A549 (cell line): ENCODE measurements at regions not wholly inside any gene's neighbourhood (a gene's known extent, or its start where the extent isn't known, plus 50 kb on each side); places are given as distances from the start of the nearest gene placed in this dataset.
"Not testable (repeated sequence)": the region's sequence is repeated elsewhere in the genome, so short reads cannot be mapped to it uniquely, and the experiment has no call there.

ENCODE experiments used
- ATAC-seq, 2 experiments: fragments of 200-7000 bp in 1 of 2; fragments of >200 bp in 1 of 2; cut with Nextera tagmentation in 1 of 2; cut with Tn5 transposase in 1 of 2; 3 replicates each; pipeline versions ENCODE4 v1.8.0 to v1.9.1; 2018 to 2020; ENCODE audit warnings: mild to moderate bottlenecking in 1 of 2, moderate library complexity in 1 of 2
- CTCF ChIA-PET: fragments of 300-600 bp; sonication (Branson Sonifier 250); formaldehyde crosslinking; extraction: SDS; loops from one replicate; lab custom pipeline; 2021; ENCODE audit warnings: antibody characterized with exemption, inconsistent platforms; lab: Yijun Ruan, JAX
- POLR2A ChIA-PET: fragments of 350-600 bp; formaldehyde crosslinking; extraction: SDS; loops from one replicate; lab custom pipeline; 2021; ENCODE audit warnings: antibody characterized with exemption, inconsistent platforms; lab: Yijun Ruan, JAX
- DNase-seq, 2 experiments: peaks; one replicate each; pipeline versions ENCODE4 v3.0.0 to v3.0.0-alpha.2; 2011 to 2016; ENCODE audit warnings: low read depth in 1 of 2, low spot score in 1 of 2
- FAIRE-seq: peaks from 2 replicates; lab custom pipeline; 2011; peaks lifted over from hg19 to GRCh38; lab: Jason Lieb, UNC
- H3K27ac ChIP-seq, 2 experiments: fragments of >200 bp; sonication (Bioruptor Twin); formaldehyde crosslinking; 3 replicates each; pipeline ENCODE4 v1.5.1; 2016 to 2017
- H3K4me1 ChIP-seq: fragments of >200 bp; sonication (Bioruptor Twin); formaldehyde crosslinking; 3 replicates; pipeline ENCODE4 v1.6.1; 2016
- H3K4me2 ChIP-seq: fragments of >200 bp; sonication (Bioruptor Twin); formaldehyde crosslinking; 3 replicates; pipeline ENCODE4 v1.6.1; 2016
- H3K4me3 ChIP-seq: fragments of >200 bp; sonication (Bioruptor Twin); formaldehyde crosslinking; 3 replicates; pipeline ENCODE4 v1.5.1; 2016
- H3K9me3 ChIP-seq: fragments of >200 bp; sonication (Bioruptor Twin); formaldehyde crosslinking; 3 replicates; pipeline ENCODE4 v1.6.1; 2016
- CHD2 ChIP-seq: fragments of 150-350 bp; IDR thresholded peaks from 2 replicates; pipeline ENCODE4 v1.6.1; 2014; ENCODE audit warnings: low read length; ENCODE audit not compliant: partially characterized antibody
- EHMT2 ChIP-seq: fragments of 200-600 bp; sonication (generic); IDR thresholded peaks from 2 replicates; pipeline ENCODE4 v1.6.1; 2016; ENCODE audit warnings: antibody characterized with exemption, low read depth, mild to moderate bottlenecking, moderate library complexity
- ESRRA ChIP-seq: fragments of 150-350 bp; IDR thresholded peaks from 2 replicates; pipeline ENCODE4 v1.6.1; 2014; ENCODE audit warnings: mild to moderate bottlenecking, low read length, borderline replicate concordance
- JUN ChIP-seq, 2 experiments: fragments of >200 bp; sonication (Bioruptor Twin); formaldehyde crosslinking; IDR thresholded peaks; 2 replicates in 1 of 2; 3 replicates in 1 of 2; pipeline ENCODE4 v1.6.1; 2016 to 2017
- MAFK ChIP-seq: fragments of 450-650 bp; IDR thresholded peaks from 2 replicates; pipeline ENCODE4 v1.6.1; 2014; ENCODE audit not compliant: partially characterized antibody
- NR3C1 ChIP-seq: fragments of >200 bp; sonication (Bioruptor Twin); formaldehyde crosslinking; IDR thresholded peaks from 3 replicates; pipeline ENCODE4 v1.6.1; 2017
- RARB ChIP-seq: fragments of 250-450 bp; sonication (Bioruptor Pico); IDR thresholded peaks from 2 replicates; pipeline ENCODE4 v1.8.0; 2021; ENCODE audit warnings: mild to moderate bottlenecking, moderate library complexity
- TP53 ChIP-seq: fragments of 250-450 bp; sonication (Bioruptor Pico); IDR thresholded peaks from 2 replicates; pipeline ENCODE4 v1.5.0; 2021; ENCODE audit warnings: mild to moderate bottlenecking, moderate library complexity
- USF2 ChIP-seq: fragments of 450-650 bp; IDR thresholded peaks from 2 replicates; pipeline ENCODE4 v1.6.1; 2014; ENCODE audit warnings: antibody characterized with exemption
- ZSCAN20 ChIP-seq: fragments of 250-450 bp; sonication (Bioruptor Pico); IDR thresholded peaks from 2 replicates; pipeline ENCODE4 v1.8.0; 2022; ENCODE audit warnings: mild to moderate bottlenecking, moderate library complexity
- WGBS: methylation state at CpG from one replicate; pipeline ENCODE4 v1.1.6; 2017; ENCODE audit errors: missing lambda C conversion rate; 5-methylcytosine and 5-hydroxymethylcytosine counted together
- TF ChIP-seq, protein P1 (sequence below): IDR thresholded peaks from 2 replicates; pipeline ENCODE4 v1.6.1; 2012
- TF ChIP-seq, protein P2 (sequence below): IDR thresholded peaks from 2 replicates; pipeline ENCODE4 v1.6.1; 2012; ENCODE audit warnings: low read depth, borderline replicate concordance
- TF ChIP-seq, protein P3 (sequence below): IDR thresholded peaks from 2 replicates; pipeline ENCODE4 v1.6.1; 2012

- Histone ChIP-seq H3K4me2 (no peak overlapping the region), H3K27ac (no peak overlapping the region), H3K4me3 (no peak overlapping the region), H3K4me1 (no peaks in the 10 kb centered on the region), H3K9me3 (no peaks in the 10 kb centered on the region)
- ATAC-seq, result no peak
- POLR2A ChIA-PET, result no interaction called here
- FAIRE-seq, result no peak
- WGBS, result 27% methylated on average over 2 of the region's 2 CpGs
- CTCF ChIA-PET, result no interaction called here
- TF ChIP-seq, protein P1, sequence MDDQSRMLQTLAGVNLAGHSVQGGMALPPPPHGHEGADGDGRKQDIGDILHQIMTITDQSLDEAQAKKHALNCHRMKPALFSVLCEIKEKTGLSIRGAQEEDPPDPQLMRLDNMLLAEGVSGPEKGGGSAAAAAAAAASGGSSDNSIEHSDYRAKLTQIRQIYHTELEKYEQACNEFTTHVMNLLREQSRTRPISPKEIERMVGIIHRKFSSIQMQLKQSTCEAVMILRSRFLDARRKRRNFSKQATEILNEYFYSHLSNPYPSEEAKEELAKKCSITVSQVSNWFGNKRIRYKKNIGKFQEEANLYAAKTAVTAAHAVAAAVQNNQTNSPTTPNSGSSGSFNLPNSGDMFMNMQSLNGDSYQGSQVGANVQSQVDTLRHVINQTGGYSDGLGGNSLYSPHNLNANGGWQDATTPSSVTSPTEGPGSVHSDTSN, result no peak
- TF ChIP-seq NR3C1, result no peak
- TF ChIP-seq, protein P2, sequence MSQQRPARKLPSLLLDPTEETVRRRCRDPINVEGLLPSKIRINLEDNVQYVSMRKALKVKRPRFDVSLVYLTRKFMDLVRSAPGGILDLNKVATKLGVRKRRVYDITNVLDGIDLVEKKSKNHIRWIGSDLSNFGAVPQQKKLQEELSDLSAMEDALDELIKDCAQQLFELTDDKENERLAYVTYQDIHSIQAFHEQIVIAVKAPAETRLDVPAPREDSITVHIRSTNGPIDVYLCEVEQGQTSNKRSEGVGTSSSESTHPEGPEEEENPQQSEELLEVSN, result no peak
- no peak for TF ChIP-seq JUN (IDR thresholded peaks at IDR 0.05)
- TF ChIP-seq CHD2, result no peak
- no peak for DNase-seq
These were observed 267.0 kb downstream of the NUF2 start for GRCh38 chr1:163588796-163589195.

GRCh38 chr1:163589735-163590134 is 268.0 kb downstream of the NUF2 start:
- Histone ChIP-seq H3K9me3 (no peaks in the 10 kb centered on the region), H3K27ac (no peak overlapping the region), H3K4me3 (no peak overlapping the region), H3K4me1 (no peaks in the 10 kb centered on the region), H3K4me2 (no peak overlapping the region)
- 14% methylated on average over 2 of the region's 2 CpGs for WGBS
- ATAC-seq, result no peak
- POLR2A ChIA-PET, result no interaction called here
- no peak for TF ChIP-seq ZSCAN20 (CRISPR knock-in tag)
- TF ChIP-seq EHMT2, result no peak
- no peak for TF ChIP-seq ESRRA
- DNase-seq, result no peak
- FAIRE-seq, result no peak
- CTCF ChIA-PET, result interaction anchor here (0.6 kb wide), 1 partner anchor 231 kb away, joined by 3 read pairs; no protein-coding TSS in a partner anchor

DNA sequence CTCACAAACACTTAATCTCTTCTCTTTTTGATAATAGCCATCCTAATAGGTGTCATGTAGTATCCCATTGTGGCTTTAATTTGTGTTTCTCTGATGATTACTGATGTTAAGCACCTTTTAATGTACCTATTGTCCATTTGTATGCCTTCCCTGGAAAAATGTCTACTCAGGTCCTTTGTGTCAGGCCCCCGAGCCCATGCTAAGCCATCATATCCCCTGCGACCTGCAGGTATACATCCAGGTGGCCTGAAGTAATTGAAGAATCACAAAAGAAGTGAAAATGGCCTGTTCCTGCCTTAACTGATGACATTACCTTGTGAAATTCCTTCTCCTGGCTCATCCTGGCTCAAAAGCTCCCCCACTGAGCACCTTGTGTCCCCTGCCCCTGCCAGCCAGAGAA is 269.4 kb downstream of the NUF2 start:
- H3K9me3 ChIP-seq, H3K27ac ChIP-seq, POLR2A ChIA-PET, CTCF ChIA-PET, DNase-seq, H3K4me1 ChIP-seq, H3K4me2 ChIP-seq, H3K4me3 ChIP-seq, ATAC-seq, FAIRE-seq: not testable (repeated sequence)
- WGBS, result 0% methylated on average over 2 of the region's 2 CpGs

GRCh38 chr1:163592623-163593022 is 270.9 kb downstream of the NUF2 start:
- H3K27ac ChIP-seq, ATAC-seq, H3K4me2 ChIP-seq, H3K9me3 ChIP-seq, H3K4me1 ChIP-seq, FAIRE-seq, POLR2A ChIA-PET, CTCF ChIA-PET, DNase-seq, H3K4me3 ChIP-seq: not testable (repeated sequence)
- WGBS, result 15% methylated on average over 3 of the region's 3 CpGs

DNA sequence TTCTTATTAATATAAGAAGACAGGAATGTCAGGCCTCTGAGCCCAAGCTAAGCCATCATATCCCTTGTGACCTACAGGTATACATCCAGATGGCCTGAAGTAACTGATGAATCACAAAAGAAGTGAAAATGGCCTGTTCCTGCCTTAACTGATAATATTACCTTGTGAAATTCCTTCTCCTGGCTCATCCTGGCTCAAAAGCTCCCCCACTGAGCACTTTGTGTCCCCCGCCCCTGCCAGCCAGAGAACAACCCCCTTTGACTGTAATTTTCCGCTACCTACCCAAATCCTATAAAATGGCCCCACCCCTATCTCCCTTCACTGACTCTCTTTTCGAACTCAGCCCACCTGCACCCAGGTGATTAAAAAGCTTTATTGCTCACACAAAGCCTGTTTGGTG is 274.4 kb downstream of the NUF2 start:
- H3K4me2 ChIP-seq, POLR2A ChIA-PET, H3K4me3 ChIP-seq, H3K27ac ChIP-seq, ATAC-seq, DNase-seq, H3K4me1 ChIP-seq, H3K9me3 ChIP-seq, FAIRE-seq: not testable (repeated sequence)
- 0% methylated on average over 1 of the region's 3 CpGs for WGBS
- CTCF ChIA-PET, result interaction anchor here (0.7 kb wide), 1 partner anchor 356 kb away, joined by 3 read pairs; no protein-coding TSS in a partner anchor

- no peaks in the 10 kb centered on the region for H3K4me1 ChIP-seq
- no peak overlapping the region for H3K27ac ChIP-seq
- WGBS, result 3% methylated on average over 5 of the region's 5 CpGs
- FAIRE-seq (no peak), ATAC-seq (no peak), DNase-seq (no peak)
- no peaks in the 10 kb centered on the region for H3K9me3 ChIP-seq
- ChIA-PET CTCF (interaction anchor here (0.7 kb wide), 1 partner anchor 355 kb away, joined by 3 read pairs; no protein-coding TSS in a partner anchor), POLR2A (no interaction called here)
- TF ChIP-seq, protein P3, sequence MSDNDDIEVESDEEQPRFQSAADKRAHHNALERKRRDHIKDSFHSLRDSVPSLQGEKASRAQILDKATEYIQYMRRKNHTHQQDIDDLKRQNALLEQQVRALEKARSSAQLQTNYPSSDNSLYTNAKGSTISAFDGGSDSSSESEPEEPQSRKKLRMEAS, result no peak
- TF ChIP-seq MAFK, result no peak
- TF ChIP-seq TP53 (CRISPR knock-in tag), result no peak
- no peak for TF ChIP-seq RARB (CRISPR knock-in tag)
- TF ChIP-seq USF2, result no peak
- H3K4me2 ChIP-seq, result no peak overlapping the region
- no peak overlapping the region for H3K4me3 ChIP-seq
These were observed 274.9 kb downstream of the NUF2 start for GRCh38 chr1:163596541-163597258.
